ENCODE measurements at regions not wholly inside any gene's neighbourhood (a gene's known extent, or its start where the extent isn't known, plus 50 kb on each side); places are given as distances from the start of the nearest gene placed in this dataset.

GRCh38 chr10:118246332-118247295 lies 95.5 kb downstream of the FAM204A start:
- DNase-seq (ENCODE audit: low read depth, low spot score), result no peak

GRCh38 chr10:118243907-118244306 lies 98.2 kb downstream of the FAM204A start:
- no peak for DNase-seq (ENCODE audit: low read depth, low spot score)

GRCh38 chr10:118241229-118242137 lies 100.6 kb downstream of the FAM204A start:
- DNase-seq (ENCODE audit: low read depth, low spot score), result peak; percentile 55

- no peak for DNase-seq (ENCODE audit: low read depth, low spot score)
These were observed 102.9 kb downstream of the FAM204A start for GRCh38 chr10:118239236-118239630.

GRCh38 chr10:118238573-118239235 lies 103.4 kb downstream of the FAM204A start:
- no peak for DNase-seq (ENCODE audit: low read depth, low spot score)

- no peak for DNase-seq (ENCODE audit: low read depth, low spot score)
These were observed 104.2 kb downstream of the FAM204A start for GRCh38 chr10:118237930-118238329.

GRCh38 chr10:118234683-118235082 lies 107.4 kb downstream of the FAM204A start:
- DNase-seq (ENCODE audit: low read depth, low spot score), result no peak

GRCh38 chr10:118220346-118220850 lies 121.7 kb downstream of the FAM204A start:
- no peak for DNase-seq (ENCODE audit: low read depth, low spot score)

GRCh38 chr10:118218562-118218961 lies 123.6 kb downstream of the FAM204A start:
- DNase-seq (ENCODE audit: low read depth, low spot score), result no peak

- no peak for DNase-seq (ENCODE audit: low read depth, low spot score)
These were observed 125.5 kb downstream of the FAM204A start for GRCh38 chr10:118216571-118217170.

- no peak for DNase-seq (ENCODE audit: low read depth, low spot score)
These were observed 126.1 kb downstream of the FAM204A start for GRCh38 chr10:118216020-118216419.

- DNase-seq (ENCODE audit: low read depth, low spot score), result no peak
These were observed 127.3 kb downstream of the FAM204A start for GRCh38 chr10:118214776-118215175.

- no peak for DNase-seq (ENCODE audit: low read depth, low spot score)
These were observed 128.7 kb downstream of the FAM204A start for GRCh38 chr10:118213436-118213835.

- no peak for DNase-seq (ENCODE audit: low read depth, low spot score)
These were observed 131.8 kb downstream of the FAM204A start for GRCh38 chr10:118210276-118210675.

GRCh38 chr10:118209215-118209614 lies 132.9 kb downstream of the FAM204A start:
- no peak for DNase-seq (ENCODE audit: low read depth, low spot score)

- no peak for DNase-seq (ENCODE audit: low read depth, low spot score)
These were observed 134.6 kb downstream of the FAM204A start for GRCh38 chr10:118207470-118208007.

GRCh38 chr10:118204292-118204943 lies 137.7 kb downstream of the FAM204A start:
- no peak for DNase-seq (ENCODE audit: low read depth, low spot score)

- DNase-seq (ENCODE audit: low read depth, low spot score), result no peak
These were observed 138.7 kb downstream of the FAM204A start for GRCh38 chr10:118203461-118203860.

- DNase-seq (ENCODE audit: low read depth, low spot score), result no peak
These were observed 146.4 kb downstream of the FAM204A start for GRCh38 chr10:118195729-118196128.

GRCh38 chr10:118193642-118194041 lies 146.9 kb upstream of the RAB11FIP2 start:
- DNase-seq (ENCODE audit: low read depth, low spot score), result no peak

Data from activated CD4-positive, CD25-positive, alpha-beta regulatory T cell treated with anti-CD3 and anti-CD28 coated beads, Interleukin-2, amount 50 U/mL, for 16 hours (primary cell).